NT2/D1 (cell line): ENCODE measurements at regions not wholly inside any gene's neighbourhood (a gene's known extent, or its start where the extent isn't known, plus 50 kb on each side); places are given as distances from the start of the nearest gene placed in this dataset.

Experiments used
- SUZ12 ChIP-seq: IDR thresholded peaks from 2 replicates; pipeline ENCODE4 v1.6.1; 2011; ENCODE audit not compliant: insufficient read length, insufficient read depth; ENCODE audit errors: extremely low read depth
- YY1 ChIP-seq: IDR thresholded peaks from 2 replicates; pipeline ENCODE4 v1.6.1; 2011; ENCODE audit not compliant: insufficient read length, insufficient read depth
- ZNF274 ChIP-seq: IDR thresholded peaks from 2 replicates; pipeline ENCODE4 v1.6.1; 2011; ENCODE audit warnings: mild to moderate bottlenecking, low read depth, low read length

- no peak for TF ChIP-seq SUZ12
- TF ChIP-seq YY1 = no peak
- TF ChIP-seq ZNF274 = no peak
Observed at GRCh38 chr9:80492221-80492620, 920.5 kb downstream of the TLE4 start.
